NCI-H187 treated with DMSO at 0.1 percent for 48 hours (cell line): ENCODE measurements at regions not wholly inside any gene's neighbourhood (a gene's known extent, or its start where the extent isn't known, plus 50 kb on each side); places are given as distances from the start of the nearest gene placed in this dataset.
"Not testable (repeated sequence)": the region's sequence is repeated elsewhere in the genome, so short reads cannot be mapped to it uniquely, and the experiment has no call there.

ENCODE experiments used
- DNase-seq: peaks from one replicate; lab custom pipeline; 2025; lab: John Stamatoyannopoulos, UW

DNA sequence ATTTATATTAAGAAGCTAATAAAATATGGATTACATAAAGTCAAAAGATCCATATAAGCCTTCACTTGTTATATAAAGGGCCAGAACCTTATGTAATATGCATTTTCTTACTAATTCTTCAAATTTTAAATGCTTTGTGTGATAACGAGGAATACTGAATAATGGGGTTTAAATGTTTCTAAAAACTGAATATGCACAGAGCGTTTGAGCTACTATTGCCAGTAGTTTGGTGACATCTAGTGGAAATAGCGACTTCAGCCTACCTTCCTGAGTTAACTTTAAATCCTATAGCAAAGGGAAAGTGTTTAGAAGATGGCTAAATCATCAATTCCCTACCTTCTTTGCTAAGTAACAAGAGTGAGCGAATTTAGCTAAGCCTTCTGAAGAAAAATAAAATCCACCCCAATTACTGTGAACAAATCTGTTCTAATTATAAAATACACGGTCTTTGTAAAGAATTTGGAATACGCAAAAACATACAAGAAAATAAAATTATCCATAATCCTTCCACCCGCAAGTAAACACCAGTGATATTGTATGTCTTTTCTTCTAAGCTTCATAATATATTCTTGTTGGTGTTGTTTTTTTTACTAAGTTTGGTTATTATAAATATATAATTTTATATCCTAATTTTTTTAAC is 115.5 kb upstream of the G2E3 start:
- peak; percentile 27 for DNase-seq

DNA sequence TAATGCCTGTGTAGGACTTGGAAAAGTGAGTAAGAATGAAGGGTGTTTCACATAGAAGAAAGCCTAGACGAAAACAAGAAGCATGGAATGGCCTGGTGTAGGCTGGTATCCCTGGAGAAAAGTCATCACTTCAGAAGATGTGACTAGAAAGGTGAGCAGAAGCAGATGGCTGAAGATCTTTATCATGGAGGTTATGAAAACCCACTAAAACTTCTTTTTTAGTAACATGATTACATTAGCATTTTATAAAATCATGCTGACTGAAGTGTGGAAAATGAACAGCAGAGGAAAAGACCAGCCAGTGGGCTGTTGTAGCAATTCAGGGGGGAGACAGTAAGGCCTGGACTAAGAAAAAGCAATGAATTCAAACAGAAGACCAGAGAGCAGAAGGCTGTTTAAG is 114.5 kb upstream of the G2E3 start:
- no peak for DNase-seq

DNA sequence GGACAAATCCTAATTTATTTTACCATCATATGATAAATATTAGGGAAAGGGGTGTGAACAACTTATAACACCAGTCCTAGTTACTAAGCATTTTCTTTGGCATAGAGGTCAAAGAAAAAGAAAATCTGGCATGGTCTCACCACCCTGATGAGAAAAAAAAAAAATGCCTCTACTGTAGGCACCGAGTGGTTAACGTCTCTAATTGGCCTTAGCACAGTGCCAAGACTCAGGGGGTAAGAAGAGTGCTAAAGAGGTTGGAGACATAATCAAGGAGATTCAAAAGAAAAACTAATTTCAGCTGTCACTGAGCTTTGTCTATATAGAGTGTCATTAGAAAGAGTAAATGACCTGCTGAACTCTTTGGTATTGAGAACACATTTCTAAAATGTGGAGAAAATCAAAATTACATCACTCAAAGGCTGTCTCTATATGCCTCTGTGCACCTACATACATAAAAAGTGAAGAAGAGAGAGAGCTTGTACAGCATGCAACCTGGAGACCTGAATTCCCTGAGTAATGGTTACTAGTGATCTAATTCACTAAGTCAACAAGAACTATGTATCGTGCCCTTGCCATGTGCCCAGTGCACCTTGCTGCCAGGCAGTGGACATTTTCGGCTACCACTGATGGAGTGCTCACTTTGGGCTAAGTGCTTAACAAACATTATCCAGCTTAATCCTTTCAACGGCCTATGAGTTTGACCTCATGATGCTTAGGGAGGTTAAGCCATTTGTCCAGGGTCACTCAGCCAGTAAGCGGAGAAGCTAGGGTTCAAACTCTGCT is 113.8 kb upstream of the G2E3 start:
- no peak for DNase-seq

- DNase-seq, result no peak
These were observed 113.1 kb upstream of the G2E3 start for GRCh38 chr14:30445852-30446251.

DNA sequence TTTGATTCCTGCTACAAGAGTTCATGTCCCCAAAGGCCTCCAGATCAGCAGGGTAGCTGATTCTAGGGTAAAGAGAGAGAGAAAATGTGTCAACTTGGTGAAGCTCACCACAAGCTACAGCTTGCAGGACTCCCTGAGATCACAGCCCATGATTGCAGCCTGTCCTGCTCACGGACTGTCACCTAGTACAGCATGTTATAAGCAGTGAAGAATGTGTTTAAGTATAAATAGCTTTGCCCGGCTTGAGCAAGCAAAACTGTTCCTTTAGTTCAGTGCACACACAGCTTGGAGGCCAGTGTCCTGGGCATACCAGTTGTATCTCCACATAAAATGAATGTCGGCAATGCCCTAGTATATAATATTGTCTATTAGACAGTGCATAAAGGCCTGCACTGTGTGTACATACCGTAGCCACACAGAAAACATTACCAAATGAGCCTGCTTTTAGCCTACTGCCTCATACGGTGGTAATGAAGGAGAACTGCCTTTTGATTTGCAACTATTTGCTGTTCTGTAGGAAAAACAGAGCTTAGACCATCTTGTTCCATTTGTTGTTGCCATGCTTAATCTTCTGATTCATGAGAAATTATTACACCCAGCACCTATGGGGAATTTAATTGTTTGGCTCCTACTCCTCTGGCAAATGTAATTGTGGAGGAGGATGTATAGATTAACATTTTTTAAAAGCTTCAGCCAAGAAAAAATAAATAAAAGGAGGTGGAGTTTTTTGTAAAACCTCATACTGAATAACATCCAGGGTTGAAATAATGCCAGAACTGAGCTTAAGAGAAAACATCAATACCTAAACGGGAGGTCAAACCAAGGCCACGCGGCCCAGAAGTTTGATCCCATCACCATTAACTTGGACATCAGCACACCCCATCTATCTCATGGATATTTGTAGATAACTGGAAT is 108.1 kb upstream of the G2E3 start:
- DNase-seq, result no peak

GRCh38 chr14:30456296-30456695 is 102.7 kb upstream of the G2E3 start:
- no peak for DNase-seq

GRCh38 chr14:30462358-30462757 is 96.6 kb upstream of the G2E3 start:
- no peak for DNase-seq

GRCh38 chr14:30464481-30464880 is 94.5 kb upstream of the G2E3 start:
- no peak for DNase-seq

DNA sequence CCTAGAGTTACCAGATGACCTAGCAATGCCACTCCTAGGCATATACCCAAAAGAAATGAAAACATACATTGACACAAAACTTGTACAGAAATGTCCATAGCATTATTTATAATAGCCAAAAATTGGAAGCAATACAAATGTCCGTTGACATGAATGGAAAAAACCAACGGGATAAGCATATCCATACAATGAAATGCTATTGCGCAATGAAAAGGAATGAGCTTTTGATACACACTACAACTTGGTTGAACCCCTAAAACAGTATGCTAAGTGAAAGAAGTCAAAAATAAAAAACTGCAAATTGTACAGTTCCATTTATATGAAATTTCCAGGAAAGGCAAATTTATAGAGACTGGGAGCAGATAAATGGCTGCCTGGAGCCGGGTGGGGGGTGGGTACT is 90.6 kb upstream of the G2E3 start:
- no peak for DNase-seq

GRCh38 chr14:30471980-30472379 is 87.0 kb upstream of the G2E3 start:
- DNase-seq, result no peak

- DNase-seq, result not testable (repeated sequence)
These were observed 84.9 kb upstream of the G2E3 start for GRCh38 chr14:30473846-30474696.

DNA sequence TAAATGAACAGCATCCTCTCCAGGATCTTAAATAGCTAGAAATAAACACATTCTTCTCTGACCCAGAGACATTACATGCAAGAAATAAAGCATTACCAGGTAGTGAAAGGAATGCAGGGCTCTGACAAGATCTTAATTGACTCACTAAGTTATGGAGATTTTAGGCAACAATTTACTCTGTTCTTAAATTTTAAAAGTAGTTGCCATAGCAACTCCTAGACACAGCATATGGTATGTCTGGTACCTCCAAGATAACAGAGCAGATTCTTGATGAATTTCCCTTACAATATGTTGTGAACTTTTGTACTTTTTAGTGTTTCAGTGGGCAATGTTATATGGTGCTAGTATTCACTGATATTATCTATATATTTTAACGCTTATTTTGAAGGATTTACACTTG is 76.7 kb upstream of the G2E3 start:
- no peak for DNase-seq

DNA sequence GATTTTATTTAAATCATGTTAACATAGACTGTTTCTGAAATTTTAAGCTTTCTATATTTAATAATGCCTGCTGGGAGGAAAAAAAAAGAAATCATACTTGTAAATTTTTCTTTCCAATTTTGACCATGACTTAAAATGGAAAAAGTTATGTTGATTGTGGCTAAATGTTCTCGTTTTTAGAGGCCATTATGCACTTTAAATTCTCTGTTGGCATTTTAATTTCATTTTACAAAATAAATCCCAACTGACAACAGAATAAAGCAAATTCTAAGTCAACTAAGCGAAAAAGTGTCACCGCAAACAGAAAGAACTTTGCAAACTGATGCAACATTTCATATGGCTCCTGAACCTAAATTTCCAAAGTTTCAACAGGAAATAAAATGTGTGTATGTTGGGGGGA is 74.8 kb upstream of the G2E3 start:
- DNase-seq, result no peak

DNA sequence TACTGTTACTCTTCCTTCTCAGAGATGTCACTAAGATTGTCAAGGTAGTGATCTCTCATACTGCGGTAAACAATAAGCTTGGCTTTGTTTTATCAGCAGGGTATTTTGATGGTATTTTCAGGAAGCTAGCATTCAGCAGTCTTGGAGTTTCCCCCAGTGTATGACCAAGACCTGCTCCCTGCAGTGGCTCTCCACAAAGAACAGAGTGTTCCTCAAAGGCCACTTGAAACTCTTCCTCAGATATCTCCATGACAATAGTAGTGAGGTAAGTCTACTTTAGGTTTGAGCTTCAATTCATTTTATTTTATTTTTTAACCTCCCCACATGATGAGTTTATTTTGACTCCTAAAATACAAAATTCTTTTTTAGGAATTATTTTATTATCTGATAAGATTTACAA is 74.0 kb upstream of the G2E3 start:
- DNase-seq, result no peak

- DNase-seq, result no peak
These were observed 62.1 kb upstream of the G2E3 start for GRCh38 chr14:30496852-30497251.

DNA sequence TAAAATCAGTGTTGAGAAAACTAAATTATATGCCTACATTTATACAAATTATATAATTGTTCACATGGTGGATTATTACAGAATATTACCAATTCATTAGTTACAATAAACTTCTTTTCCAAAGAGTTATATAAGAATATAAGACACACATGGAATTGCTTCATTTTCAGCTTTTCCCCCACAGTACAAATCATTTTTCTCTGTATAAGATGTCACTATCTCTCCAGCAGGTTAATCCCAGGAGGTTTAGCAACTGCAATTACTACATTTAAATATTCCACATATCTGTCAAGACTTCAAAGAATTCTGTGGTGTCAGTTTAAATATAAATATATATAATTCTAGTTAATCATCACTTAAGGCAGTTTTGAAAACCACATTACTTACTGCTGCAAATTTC is 59.6 kb upstream of the G2E3 start:
- DNase-seq, result no peak

DNA sequence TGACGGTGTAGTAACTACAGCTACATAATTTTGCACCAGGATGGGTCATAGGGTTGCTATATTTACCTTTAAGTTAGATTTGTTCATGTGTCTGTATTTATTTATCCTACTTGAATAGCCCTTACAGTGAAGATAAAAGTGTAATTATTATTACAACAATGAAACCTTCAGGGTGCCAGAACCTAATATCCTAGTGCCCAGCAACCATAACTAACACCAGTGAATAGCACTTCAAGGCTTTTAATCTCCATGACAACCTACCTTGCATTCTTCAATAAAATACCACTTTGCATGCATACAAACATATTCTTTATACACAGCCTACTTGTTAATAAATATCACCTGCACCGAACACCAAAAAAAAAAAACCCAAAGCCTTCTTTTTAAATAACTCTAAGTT is 58.7 kb upstream of the G2E3 start:
- DNase-seq, result peak; percentile 78

GRCh38 chr14:30507209-30507608 is 51.7 kb upstream of the G2E3 start:
- no peak for DNase-seq
